GM12878 (cell line): ENCODE measurements at regions not wholly inside any gene's neighbourhood (a gene's known extent, or its start where the extent isn't known, plus 50 kb on each side); places are given as distances from the start of the nearest gene placed in this dataset.
"Not testable (repeated sequence)": the region's sequence is repeated elsewhere in the genome, so short reads cannot be mapped to it uniquely, and the experiment has no call there.

Experiments
- ATAC-seq: fragments of 200-7000 bp; cut with Tn5 transposase; 3 replicates; pipeline ENCODE4 v1.9.1; 2020; ENCODE audit warnings: mild to moderate bottlenecking, moderate library complexity
- BruUV-seq: library from RNA; stranded (reverse); fragments of 400-500 nt; replicated peaks from 2 replicates; lab custom pipeline; 2021; lab: Mats Ljungman, UMichigan
- CTCF ChIA-PET: fragments of 300-600 bp; sonication (Branson Sonifier 250); formaldehyde crosslinking; extraction: SDS; loops from one replicate; lab custom pipeline; 2021; ENCODE audit warnings: inconsistent platforms; lab: Yijun Ruan, JAX
- POLR2A ChIA-PET: fragments of 350-600 bp; formaldehyde crosslinking; extraction: SDS; loops from one replicate; lab custom pipeline; 2021; ENCODE audit warnings: inconsistent platforms; lab: Charles Lee
- RAD21 ChIA-PET: fragments of 300-600 bp; sonication (Branson Sonifier 250); formaldehyde crosslinking; loops from one replicate; lab custom pipeline; 2023; ENCODE audit warnings: antibody characterized with exemption; ENCODE audit not compliant: unreplicated experiment; lab: Charles Lee
- SMC1A ChIA-PET: fragments of 300-600 bp; sonication (Branson Sonifier 250); formaldehyde crosslinking; loops from one replicate; lab custom pipeline; 2023; ENCODE audit not compliant: unreplicated experiment, uncharacterized antibody; lab: Charles Lee
- DNase-seq: peaks from one replicate; pipeline ENCODE4 v3.0.0-alpha.2; 2011; ENCODE audit warnings: low read depth, low spot score
- FAIRE-seq: peaks from 3 replicates; lab custom pipeline; 2011; peaks lifted over from hg19 to GRCh38; lab: Jason Lieb, UNC
- H2AFZ ChIP-seq: 2 replicates; pipeline ENCODE4 v1.6.0; 2011; ENCODE audit warnings: low read depth, low read length, control low read depth; ENCODE audit not compliant: control insufficient read depth
- H3K27ac ChIP-seq: 2 replicates; pipeline ENCODE4 v1.5.1; 2011; ENCODE audit warnings: control low read depth; ENCODE audit not compliant: control insufficient read depth, insufficient read depth
- H3K27me3 ChIP-seq, 2 experiments: replicated peaks in 1 of 2; 2 replicates each; pipeline versions ENCODE4 v1.6.0 to v1.6.1; 2011; ENCODE audit warnings: low read length in 1 of 2; ENCODE audit not compliant: control insufficient read depth in 2 of 2, insufficient read depth in 2 of 2
- H3K36me3 ChIP-seq, 2 experiments: 2 replicates each; pipeline ENCODE4 v1.5.1; 2011; ENCODE audit warnings: low read length in 1 of 2; ENCODE audit not compliant: control insufficient read depth in 2 of 2, insufficient read depth in 2 of 2
- H3K4me1 ChIP-seq: 2 replicates; pipeline ENCODE4 v1.6.1; 2011; ENCODE audit warnings: mild to moderate bottlenecking, low read length, moderate library complexity, mixed read lengths; ENCODE audit not compliant: control insufficient read depth, insufficient read depth
- H3K4me2 ChIP-seq: 2 replicates; pipeline ENCODE4 v1.6.0; 2011; ENCODE audit warnings: control low read depth; ENCODE audit not compliant: control insufficient read depth, insufficient read depth
- H3K4me3 ChIP-seq: fragments of 200-600 bp; sonication (generic); 2 replicates; pipeline ENCODE4 v1.5.1; 2016
- H3K79me2 ChIP-seq: 2 replicates; pipeline ENCODE4 v1.6.0; 2011; ENCODE audit warnings: low read length; ENCODE audit not compliant: control insufficient read depth, insufficient read depth
- H3K9ac ChIP-seq: 2 replicates; pipeline ENCODE4 v1.8.0; 2011; ENCODE audit warnings: low read length, control low read depth, mixed read lengths; ENCODE audit not compliant: control insufficient read depth, insufficient read depth
- H3K9me3 ChIP-seq: replicated peaks from 3 replicates; pipeline ENCODE4 v1.5.1; 2011; ENCODE audit warnings: mild to moderate bottlenecking, low read length; ENCODE audit not compliant: control insufficient read depth, insufficient read depth
- H4K20me1 ChIP-seq: 2 replicates; pipeline ENCODE4 v1.6.0; 2011; ENCODE audit not compliant: control insufficient read depth, insufficient read depth
- ATF7 ChIP-seq: fragments of 450-650 bp; IDR thresholded peaks from 2 replicates; pipeline ENCODE4 v1.6.1; 2016; ENCODE audit warnings: low read depth, mild to moderate bottlenecking
- CHD1 ChIP-seq: IDR thresholded peaks from 2 replicates; pipeline ENCODE4 v1.6.1; 2012; ENCODE audit warnings: low read depth, low read length, improper control_type of control experiment
- CHD4 ChIP-seq: fragments of 200-600 bp; sonication (generic); IDR thresholded peaks from 2 replicates; pipeline ENCODE4 v1.6.1; 2016; ENCODE audit warnings: mild to moderate bottlenecking
- EED ChIP-seq: sonication (generic); IDR thresholded peaks from 2 replicates; pipeline ENCODE4 v1.6.1; 2016; ENCODE audit warnings: antibody characterized with exemption, low read depth
- EGR1 ChIP-seq, 2 experiments: IDR thresholded peaks; 1 replicate in 1 of 2; 2 replicates in 1 of 2; pipeline ENCODE4 v1.6.1; 2011 to 2012; ENCODE audit warnings: low read depth in 2 of 2, low read length in 2 of 2, borderline replicate concordance in 1 of 2, mild to moderate bottlenecking in 1 of 2, moderate library complexity in 1 of 2
- ESRRA ChIP-seq: IDR thresholded peaks from 2 replicates; pipeline ENCODE4 v1.6.1; 2012; ENCODE audit warnings: mild to moderate bottlenecking, low read length, improper control_type of control experiment
- FOXK2 ChIP-seq: fragments of 450-650 bp; IDR thresholded peaks from 2 replicates; pipeline ENCODE4 v1.6.1; 2017; ENCODE audit warnings: mild to moderate bottlenecking, moderate library complexity
- GABPA ChIP-seq: IDR thresholded peaks from 2 replicates; pipeline ENCODE4 v1.6.1; 2014; ENCODE audit warnings: antibody characterized with exemption, low read depth, mild to moderate bottlenecking, inconsistent platforms
- NFIC ChIP-seq: IDR thresholded peaks from 2 replicates; pipeline ENCODE4 v1.6.1; 2012; ENCODE audit warnings: low read depth, mild to moderate bottlenecking, inconsistent platforms, low read length, moderate library complexity
- PAX8 ChIP-seq: fragments of 450-650 bp; IDR thresholded peaks from 2 replicates; pipeline ENCODE4 v1.6.1; 2017; ENCODE audit warnings: mild to moderate bottlenecking, moderate library complexity
- TAF1 ChIP-seq: IDR thresholded peaks from 2 replicates; pipeline ENCODE4 v1.6.1; 2011; ENCODE audit warnings: mild to moderate bottlenecking, low read depth, low read length, borderline replicate concordance
- WGBS: methylation state at CpG from one replicate; pipeline ENCODE4 v1.1.6; 2016; ENCODE audit warnings: low lambda C conversion rate; ENCODE audit not compliant: insufficient replicate concordance, insufficient coverage; ENCODE audit errors: missing lambda C conversion rate; 5-methylcytosine and 5-hydroxymethylcytosine counted together
- in situ Hi-C: fragments of 300-500 bp; cut with MboI; formaldehyde crosslinking; loops from 9 replicates; pipeline ENCODE4 v1.14.3; 2018; ENCODE audit warnings: mixed read lengths
- intact Hi-C: fragments of 100-400 bp; cut with micrococcal nuclease; formaldehyde crosslinking; loops from one replicate; pipeline ENCODE4 v1.14.2; 2022; ENCODE audit not compliant: unreplicated experiment
- TF ChIP-seq, protein P1 (sequence below): IDR thresholded peaks from 2 replicates; pipeline ENCODE4 v1.6.1; 2012; ENCODE audit warnings: mild to moderate bottlenecking, low read depth, low read length

DNA sequence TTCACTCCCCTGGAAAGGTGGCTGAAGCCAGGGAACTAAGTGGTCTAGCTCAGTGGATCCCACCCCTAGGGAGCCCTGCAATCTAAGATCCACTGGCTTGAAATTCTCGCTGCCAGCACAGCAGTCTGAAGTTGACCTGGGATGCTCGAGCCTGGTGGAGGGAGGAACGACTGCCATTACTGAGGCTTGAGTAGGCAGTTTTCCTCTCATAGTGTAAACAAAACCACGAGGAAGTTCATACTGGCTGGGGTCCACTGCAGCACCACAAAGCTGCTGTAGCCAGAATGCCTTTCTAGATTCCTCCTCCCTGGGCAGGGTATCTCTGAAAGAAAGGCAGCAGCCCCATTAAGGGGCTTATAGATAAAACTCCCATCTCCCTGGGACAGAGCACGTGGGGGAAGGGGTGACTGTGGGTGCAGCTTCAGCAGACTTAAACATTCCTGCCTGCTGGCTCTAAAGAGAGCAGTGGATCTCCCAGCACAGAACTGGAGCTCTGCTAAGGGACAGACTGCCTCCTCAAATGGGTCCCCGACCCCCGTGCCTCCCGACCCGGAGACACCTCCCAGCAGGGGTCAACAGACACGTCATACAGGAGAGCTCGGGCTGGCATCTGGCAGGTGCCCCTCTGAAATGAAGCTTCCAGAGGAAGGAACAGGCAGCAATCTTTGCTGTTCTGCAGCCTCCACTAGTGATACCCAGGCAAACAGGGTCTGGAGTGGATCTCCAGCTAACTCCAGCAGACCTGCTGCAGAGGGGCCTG is 117.4 kb upstream of the TENT5A start:
- in situ Hi-C loops, H3K4me3 ChIP-seq, BruUV-seq, H3K27me3 ChIP-seq, H3K4me2 ChIP-seq, ATAC-seq, intact Hi-C loops, DNase-seq, H3K36me3 ChIP-seq, H2AFZ ChIP-seq, FAIRE-seq, H3K4me1 ChIP-seq, H3K9ac ChIP-seq, RAD21 ChIA-PET, H4K20me1 ChIP-seq, H3K9me3 ChIP-seq, H3K27ac ChIP-seq, H3K79me2 ChIP-seq: not testable (repeated sequence)
- POLR2A ChIA-PET, result interaction anchor here (0.6 kb wide), 1 partner anchor 98 kb away, joined by 4 read pairs; no protein-coding TSS in a partner anchor
- SMC1A ChIA-PET, result interaction anchor here (0.7 to 1.3 kb wide), 5 partner anchors 22 to 570 kb away, joined by 3 read pairs; no protein-coding TSS in a partner anchor
- WGBS, result 17% methylated on average over 11 of the region's 11 CpGs
- CTCF ChIA-PET, result interaction anchor here (1.4 to 1.6 kb wide), 2 partner anchors 11 to 21 kb away, joined by 3 to 4 read pairs; no protein-coding TSS in a partner anchor

DNA sequence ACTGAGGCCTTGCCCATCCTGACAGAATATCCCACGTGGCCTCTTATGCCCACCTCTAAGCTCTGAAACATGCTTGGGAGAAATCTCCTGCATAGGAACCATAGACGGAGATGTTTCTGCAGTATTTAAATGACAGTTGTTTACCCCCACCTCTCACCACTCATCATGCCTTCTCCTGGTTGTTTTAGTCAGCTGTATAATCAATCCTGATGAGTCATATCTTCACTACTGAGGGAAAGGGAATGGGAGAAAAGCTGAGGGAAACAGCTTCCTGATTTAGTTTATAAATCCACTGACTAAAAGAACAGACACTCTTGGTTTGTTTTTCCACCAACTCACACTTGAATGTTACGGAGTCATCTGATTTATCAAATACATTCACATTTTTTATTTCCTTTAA is 113.2 kb upstream of the TENT5A start:
- FAIRE-seq (no peak), ATAC-seq (no peak)
- TF ChIP-seq EED (no peak), CHD4 (no peak), ATF7 (no peak), GABPA (no peak), TAF1 (no peak), CHD1 (no peak), EGR1 (IDR thresholded peaks at IDR 0.05; ENCODE audit: borderline replicate concordance in 1 of 2, low read depth in 2 of 2, low read length in 2 of 2) (no peak), NFIC (no peak), FOXK2 (no peak), PAX8 (no peak), ESRRA (no peak)
- TF ChIP-seq, protein P1, sequence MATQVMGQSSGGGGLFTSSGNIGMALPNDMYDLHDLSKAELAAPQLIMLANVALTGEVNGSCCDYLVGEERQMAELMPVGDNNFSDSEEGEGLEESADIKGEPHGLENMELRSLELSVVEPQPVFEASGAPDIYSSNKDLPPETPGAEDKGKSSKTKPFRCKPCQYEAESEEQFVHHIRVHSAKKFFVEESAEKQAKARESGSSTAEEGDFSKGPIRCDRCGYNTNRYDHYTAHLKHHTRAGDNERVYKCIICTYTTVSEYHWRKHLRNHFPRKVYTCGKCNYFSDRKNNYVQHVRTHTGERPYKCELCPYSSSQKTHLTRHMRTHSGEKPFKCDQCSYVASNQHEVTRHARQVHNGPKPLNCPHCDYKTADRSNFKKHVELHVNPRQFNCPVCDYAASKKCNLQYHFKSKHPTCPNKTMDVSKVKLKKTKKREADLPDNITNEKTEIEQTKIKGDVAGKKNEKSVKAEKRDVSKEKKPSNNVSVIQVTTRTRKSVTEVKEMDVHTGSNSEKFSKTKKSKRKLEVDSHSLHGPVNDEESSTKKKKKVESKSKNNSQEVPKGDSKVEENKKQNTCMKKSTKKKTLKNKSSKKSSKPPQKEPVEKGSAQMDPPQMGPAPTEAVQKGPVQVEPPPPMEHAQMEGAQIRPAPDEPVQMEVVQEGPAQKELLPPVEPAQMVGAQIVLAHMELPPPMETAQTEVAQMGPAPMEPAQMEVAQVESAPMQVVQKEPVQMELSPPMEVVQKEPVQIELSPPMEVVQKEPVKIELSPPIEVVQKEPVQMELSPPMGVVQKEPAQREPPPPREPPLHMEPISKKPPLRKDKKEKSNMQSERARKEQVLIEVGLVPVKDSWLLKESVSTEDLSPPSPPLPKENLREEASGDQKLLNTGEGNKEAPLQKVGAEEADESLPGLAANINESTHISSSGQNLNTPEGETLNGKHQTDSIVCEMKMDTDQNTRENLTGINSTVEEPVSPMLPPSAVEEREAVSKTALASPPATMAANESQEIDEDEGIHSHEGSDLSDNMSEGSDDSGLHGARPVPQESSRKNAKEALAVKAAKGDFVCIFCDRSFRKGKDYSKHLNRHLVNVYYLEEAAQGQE, result no peak

More for the DNA sequence above, 113.2 kb upstream of the TENT5A start:
- Histone ChIP-seq H2AFZ (no peak overlapping the region), H3K4me3 (no peak overlapping the region), H3K27ac (no peak overlapping the region), H3K4me1 (no peaks in the 10 kb centered on the region), H3K36me3 (no peaks in the 10 kb centered on the region), H3K4me2 (no peak overlapping the region), H4K20me1 (no peaks in the 10 kb centered on the region), H3K27me3 (no peaks in the 10 kb centered on the region), H3K9me3 (no peaks in the 10 kb centered on the region), H3K79me2 (no peaks in the 10 kb centered on the region), H3K9ac (no peak overlapping the region)
- no TSS peak for BruUV-seq
- RAD21 ChIA-PET, result no interaction called here
- 55% methylated on average over 3 of the region's 3 CpGs for WGBS
- CTCF ChIA-PET, result interaction anchor here (1.5 to 1.6 kb wide), 2 partner anchors 116 to 174 kb away, joined by 3 to 4 read pairs; no protein-coding TSS in a partner anchor
- SMC1A ChIA-PET, result interaction anchor here (1.4 to 2.2 kb wide), 2 partner anchors 9 to 137 kb away, joined by 3 to 13 read pairs; no protein-coding TSS in a partner anchor
- intact Hi-C loops, result no loop called here
- POLR2A ChIA-PET, result no interaction called here
- in situ Hi-C loops, result no loop called here
- no peak for DNase-seq
